ENCODE measurements at regions not wholly inside any gene's neighbourhood (a gene's known extent, or its start where the extent isn't known, plus 50 kb on each side); places are given as distances from the start of the nearest gene placed in this dataset.
"Not testable (repeated sequence)": the region's sequence is repeated elsewhere in the genome, so short reads cannot be mapped to it uniquely, and the experiment has no call there.

DNA sequence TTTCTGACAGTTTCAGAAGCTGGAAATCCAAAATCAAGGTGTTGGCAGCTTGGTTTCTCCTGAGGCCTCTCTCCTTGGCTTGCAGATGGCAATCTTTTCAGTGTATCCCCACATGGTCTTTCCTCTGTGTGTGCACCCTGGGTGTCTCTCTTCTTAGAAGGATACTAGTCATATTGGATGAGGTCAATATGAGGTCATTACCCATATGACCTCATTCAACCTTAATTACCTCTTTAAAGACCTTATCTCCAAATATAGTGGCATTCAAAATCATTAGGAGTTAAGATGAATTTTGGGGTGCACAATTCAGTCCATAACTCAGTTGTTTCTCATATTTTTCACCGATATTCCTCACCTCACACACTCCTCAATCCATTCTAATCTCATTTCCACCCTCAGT, 92.4 kb upstream of the TGM3 start:
- DNase-seq (ENCODE audit: low read depth in 2 of 2) = no peak

DNA sequence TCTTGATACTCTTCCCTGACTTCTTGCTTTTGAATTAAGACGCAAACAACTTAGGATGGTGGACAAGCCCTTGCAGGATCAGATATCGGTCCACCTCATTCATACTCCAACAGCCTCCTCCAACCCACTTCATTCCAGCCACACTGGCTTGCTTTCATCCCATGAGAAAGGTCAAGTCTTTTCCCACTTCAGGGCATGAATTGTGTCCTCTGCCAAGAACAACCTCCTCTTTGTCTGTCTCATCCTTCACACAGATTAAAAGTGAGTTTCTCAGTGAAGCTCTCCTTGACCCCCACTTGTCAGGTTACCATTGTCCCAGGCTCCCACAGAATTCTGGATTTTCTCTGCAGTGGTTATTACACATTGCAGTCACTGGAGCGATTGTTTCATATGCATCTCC, 91.8 kb upstream of the TGM3 start:
- no peak for DNase-seq (ENCODE audit: low read depth in 2 of 2)

DNA sequence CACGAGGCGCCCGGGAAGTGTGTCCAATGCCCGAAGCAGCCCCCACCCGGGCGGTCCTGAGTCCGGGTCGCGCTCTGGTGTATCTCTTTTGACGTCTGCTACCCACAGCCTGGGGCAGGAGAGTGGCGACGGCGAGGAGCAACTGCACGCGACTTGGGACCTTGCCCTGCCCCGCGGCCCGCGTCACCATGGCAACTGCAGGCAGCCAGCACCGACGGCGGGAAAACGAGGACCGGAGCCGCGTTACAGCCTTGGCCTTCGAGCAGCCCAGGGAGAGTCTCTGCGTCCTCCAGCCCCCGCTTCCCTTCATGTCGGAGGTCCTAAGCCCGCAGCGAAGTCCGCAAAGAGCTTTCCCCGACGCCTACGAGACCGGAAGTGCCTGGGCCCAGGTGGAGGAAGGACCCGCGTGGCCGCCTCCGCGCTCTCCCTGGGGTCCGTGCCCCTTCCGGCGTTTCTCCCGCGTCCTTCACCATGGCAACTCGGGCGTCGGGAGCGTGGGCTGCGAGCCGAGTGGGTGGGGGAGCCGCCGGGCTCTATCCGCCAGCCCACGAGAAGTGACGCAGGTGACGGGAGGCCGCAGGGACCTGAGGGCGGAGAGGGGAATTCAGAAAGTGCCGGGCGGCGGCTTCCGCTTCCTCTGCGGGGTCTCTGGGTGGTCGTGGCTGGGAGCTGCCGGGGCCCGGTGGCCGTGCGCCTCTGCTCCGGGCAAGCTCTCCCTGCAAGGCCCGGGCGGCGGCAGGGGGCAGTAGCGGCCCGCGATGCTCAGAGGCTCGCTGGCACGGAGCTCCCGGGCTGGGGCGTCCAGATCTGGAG, 88.6 kb upstream of the TGM3 start:
- peak; percentile 73 to 81 for DNase-seq (ENCODE audit: low read depth in 2 of 2)

DNA sequence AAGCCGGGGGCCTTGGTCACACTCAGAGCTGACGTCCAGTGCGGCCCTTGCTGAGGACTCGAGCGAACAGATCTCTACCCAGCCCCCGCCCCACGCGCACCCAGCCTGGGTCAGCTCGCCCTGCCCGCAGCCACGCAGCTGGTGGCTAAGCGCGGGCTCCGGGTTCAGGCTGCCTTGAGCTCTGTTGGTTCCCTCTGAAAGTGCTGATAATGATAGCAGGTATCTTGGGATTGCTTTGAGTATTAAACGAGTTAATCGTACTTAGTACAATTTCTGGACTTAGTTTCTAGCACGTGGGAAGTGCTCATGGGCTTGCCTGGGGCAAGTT, 88.1 kb upstream of the TGM3 start:
- DNase-seq (ENCODE audit: low read depth in 2 of 2) = no peak

DNA sequence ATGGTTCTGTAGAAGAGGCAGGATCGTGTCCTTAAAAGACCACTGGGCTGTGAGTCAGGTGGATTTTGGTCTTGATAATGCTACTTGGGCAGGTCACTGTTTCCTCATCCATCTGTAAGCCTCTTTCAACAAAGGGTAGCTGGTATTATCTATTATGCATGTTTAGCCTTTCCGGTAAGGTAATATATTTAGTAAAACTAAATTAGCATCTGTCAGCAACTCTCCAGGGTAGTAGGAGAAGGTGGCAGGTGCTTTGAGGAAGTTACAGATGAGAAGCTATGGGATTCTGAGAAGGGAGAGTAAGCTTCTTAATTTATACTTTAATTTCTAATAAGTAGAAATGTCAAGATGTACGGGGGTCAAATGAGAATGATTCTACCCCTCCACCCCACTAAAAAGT, 86.9 kb upstream of the TGM3 start:
- no peak for DNase-seq (ENCODE audit: low read depth in 2 of 2)

DNA sequence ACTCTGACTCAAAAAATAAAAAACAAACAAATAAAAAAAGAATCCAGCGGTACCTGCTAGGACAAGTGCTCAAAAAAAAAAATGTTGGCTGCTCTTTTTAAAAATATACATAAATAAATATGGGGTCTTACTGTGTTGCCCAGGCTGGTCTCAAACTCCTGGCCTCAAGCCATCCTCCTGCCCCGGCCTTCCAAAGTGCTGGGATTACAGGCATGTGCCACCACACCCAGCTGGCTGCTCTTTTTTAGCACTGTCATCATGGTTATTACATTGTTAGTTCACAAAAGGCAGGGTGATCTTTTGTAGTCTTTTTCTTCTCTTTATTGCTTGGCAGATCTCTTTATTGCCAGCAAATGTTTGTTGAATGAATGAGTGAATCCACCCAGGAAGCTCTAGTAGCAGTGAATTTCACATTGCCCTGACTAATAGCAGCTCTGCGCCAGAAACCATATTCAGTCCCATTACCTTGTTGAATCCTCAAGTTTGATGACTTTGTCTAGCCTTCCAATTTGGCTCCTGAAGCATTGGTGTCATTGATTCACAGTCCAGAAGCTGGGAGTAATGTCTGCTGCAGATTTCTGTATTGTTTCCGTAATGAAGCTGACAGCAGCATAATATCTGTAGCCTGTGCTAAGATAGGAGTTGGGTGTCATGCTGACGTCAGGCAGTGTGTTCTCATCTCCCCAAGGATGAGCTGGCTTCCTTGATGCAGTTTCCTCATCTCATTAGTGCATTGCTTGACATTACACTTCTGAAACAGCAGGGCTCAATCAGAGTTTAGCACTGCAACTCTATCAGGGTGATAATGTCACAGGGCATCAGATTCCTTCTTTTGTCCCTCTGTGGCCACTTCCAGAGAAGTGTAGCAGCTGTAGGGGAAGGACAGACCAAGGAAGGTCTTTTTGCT, 84.9 kb upstream of the TGM3 start:
- DNase-seq (ENCODE audit: low read depth in 2 of 2) = peak; percentile 13 to 95

DNA sequence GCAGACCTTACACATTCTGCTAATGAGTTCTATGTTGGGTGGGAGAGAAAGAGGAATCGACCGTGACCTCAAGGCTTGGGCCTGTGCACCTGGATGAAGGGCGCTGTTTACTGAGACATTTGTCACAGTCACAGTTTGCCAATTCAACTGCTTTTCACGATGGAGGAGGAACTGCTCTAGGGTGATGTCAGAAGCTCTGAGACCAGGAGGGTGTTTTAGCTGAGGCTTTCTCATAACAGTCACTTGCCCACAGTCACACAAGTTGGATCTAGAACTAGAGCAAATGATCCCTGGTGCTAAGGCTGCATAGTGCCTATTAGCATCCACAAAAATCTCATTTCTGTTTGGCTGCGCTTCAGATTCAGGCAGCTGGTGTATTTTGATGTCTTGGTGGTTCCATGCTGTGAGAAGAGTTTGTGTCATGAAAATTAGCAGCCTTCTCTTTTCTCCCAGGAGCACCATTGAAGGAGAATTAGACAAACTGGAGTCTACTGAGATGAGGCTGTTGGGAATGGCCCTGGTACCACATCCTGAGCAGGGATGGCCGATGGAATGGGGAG, 83.3 kb upstream of the TGM3 start:
- no peak for DNase-seq (ENCODE audit: low read depth in 2 of 2)

DNA sequence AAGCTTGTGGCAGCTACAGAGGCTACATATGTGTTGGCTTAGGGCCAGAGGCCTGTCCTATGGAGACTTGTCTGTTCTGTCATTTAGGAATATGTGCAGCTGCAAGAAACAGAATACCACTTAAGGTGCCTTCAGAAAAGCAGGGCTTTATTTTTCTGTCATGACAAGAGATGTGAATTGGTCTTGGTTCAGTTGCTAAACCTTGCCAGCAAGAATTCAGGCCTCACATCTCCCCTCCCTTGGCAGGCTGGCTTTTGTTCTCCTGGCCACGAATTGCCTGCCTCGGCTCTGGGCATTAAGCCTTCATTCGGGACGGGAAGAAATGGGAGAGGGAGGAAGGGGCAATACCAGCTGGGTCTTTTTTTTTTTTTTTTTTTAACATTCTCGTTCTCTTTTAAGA, 82.4 kb upstream of the TGM3 start:
- no peak for DNase-seq (ENCODE audit: low read depth in 2 of 2)

DNA sequence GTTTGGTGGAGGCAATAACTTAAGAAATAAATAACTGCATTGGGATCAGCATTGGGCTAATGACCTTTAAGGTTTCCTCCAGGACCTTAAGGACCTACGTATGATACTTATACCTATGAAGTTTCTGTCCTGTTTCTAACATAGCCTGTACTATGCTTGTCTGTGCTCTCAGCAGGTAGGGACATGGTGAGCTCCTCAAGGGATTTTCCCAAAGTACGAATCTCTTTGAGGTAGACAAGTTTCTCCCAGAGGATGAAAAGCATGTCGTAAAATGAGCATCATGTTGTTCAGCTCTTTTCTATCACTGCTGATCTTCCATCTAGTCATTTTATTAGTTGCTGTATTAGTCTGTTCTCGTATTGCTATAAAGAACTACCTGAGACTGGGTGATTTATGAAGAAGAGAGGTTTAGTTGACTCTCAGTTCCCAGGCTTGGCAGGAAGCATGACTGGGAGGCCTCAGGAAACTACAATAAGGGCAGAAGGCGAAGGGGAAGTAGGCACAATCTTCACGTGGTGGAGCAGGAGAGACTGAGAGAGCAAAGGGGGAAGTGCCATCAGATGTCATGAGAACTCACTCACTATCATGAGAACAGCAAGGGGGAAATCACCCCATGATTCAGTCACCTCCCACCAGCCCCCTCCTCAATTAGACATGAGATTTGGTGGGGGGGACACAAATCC, 77.8 kb upstream of the TGM3 start:
- DNase-seq (ENCODE audit: low read depth in 2 of 2) = peak; percentile 40 to 73

DNA sequence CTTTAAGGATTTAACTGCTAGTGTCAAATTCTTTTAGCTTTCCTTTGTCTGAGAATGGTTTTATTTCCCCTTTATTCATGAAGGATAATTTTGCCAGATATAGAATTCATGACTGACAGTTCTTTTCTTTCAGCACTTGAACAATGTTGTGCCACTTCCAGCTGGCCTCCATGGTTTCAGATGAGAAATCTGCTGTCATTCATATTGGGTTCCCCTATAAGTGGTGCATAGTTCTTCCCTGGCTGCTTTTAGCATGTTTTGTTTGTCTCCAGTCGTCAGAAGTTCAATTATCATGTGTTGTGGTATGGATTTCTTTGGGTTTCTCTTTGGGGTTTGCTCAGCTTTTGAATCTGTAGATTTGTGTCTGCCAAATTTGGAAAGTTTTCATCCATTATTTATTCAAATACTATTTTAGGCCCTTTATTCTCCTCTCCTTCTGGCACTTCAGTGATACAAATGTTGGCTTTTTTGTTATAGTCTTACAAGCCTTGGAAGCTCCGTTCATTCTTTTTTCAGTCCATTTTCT, 76.3 kb upstream of the TGM3 start:
- no peak for DNase-seq (ENCODE audit: low read depth in 2 of 2)

DNA sequence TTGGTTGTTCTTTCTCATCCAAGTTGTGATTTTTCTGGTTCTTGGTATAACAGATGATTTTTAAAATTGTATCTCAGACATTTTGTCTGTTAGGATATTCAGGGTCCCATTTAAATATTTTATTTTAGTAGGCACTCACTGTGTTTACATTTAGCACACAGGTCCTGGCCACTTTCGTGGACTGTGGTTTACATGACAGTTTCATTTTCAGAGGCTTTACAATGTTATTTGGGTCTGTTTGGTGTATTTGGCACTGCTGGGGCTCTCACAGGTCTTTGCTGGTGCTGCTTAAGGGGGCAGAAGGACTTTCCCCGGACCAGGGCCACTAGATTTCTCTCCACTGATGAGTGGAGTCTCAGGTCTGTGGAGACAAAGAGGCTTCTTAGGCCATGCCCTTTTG, 75.5 kb upstream of the TGM3 start:
- no peak for DNase-seq (ENCODE audit: low read depth in 2 of 2)

DNA sequence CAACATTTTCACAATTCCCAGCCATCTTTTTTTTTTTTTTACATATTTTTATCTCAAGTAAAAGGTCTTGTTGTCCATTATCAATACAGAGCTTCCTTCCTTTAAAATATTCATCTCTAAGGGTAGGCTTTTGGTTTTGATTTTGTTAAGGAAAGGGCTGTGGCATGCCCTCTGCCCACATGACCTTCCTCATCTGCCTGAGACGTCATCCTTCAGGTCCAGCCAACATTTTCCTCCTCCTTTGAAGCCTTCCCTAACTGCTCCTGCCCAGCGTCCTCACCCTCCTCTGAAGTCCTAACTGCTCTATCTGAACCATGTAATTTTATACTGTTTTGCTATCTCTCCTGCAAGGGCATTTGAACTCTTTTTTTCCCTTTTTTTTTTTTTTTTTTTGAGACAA, 73.9 kb upstream of the TGM3 start:
- no peak for DNase-seq (ENCODE audit: low read depth in 2 of 2)

DNA sequence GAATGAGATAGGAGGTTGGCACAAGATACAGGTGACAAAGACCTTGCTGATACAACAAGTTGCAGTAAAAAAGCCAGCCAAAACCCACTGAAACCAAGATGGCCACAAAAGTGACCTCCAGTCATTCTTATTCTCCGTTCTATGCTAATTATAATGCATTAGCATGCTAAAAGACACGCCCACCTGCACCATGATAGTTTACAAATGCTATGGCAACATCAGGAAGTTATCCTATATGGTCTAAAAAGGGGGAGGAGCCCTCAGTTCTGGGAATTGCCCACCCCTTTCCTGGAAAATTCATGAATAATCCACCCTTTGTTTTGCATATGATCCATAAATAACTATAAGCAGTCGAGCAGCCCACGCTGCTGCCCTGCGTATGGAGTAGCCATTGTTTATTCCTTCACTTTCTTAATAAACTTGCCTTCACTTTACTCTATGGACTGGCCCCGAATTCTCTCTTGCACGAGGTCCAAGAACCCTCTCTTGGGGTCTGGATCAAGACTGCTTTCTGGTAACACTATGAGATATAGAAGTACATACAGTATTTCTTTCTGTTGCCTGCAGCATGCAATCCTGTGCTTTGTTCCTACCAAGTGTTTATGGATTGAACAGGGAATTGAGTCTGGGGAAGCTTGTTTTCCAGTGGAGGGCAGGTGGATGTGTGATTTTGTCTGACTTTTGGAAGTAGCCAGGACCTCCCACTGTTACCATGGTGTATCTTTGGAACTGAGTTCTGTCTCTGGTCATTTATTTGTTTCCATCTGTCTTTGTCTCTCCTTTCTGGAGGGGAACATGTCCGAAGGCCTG, 72.0 kb upstream of the TGM3 start:
- no peak for DNase-seq (ENCODE audit: low read depth in 2 of 2)

DNA sequence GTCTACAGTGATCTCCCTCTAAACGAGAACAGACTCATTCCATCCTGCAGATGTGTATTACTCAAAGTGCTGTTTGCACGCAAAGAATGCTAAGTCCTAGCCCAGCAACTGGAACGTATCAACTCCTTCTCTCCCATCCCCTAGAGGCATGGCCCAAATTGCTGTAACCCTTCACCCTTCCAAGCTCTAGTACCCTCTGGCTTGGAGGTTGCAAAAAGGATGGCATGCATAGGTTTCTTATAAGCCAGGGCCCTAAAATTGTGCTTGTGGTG, 71.5 kb upstream of the TGM3 start:
- DNase-seq (ENCODE audit: low read depth in 2 of 2) = no peak

DNA sequence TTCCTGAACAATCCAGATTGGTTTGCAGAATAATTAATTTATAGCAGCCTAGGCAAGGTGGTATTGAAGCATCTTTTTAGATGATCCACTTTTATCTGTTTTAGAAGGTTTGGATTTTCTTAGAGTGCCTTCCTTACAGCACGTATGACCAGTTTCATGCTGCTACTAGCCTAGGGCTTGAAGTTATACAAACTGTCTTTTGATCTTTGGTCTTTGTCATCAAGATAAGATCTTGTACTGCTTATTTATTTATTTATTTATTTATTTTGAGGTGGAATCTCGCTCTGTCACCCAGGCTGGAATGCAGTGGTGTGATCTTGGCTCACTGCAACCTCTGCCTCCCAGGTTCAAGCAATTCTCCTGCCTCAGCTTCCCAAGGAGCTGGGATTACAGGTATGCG, 68.5 kb upstream of the TGM3 start:
- not testable (repeated sequence) for DNase-seq (ENCODE audit: low read depth in 2 of 2)

DNA sequence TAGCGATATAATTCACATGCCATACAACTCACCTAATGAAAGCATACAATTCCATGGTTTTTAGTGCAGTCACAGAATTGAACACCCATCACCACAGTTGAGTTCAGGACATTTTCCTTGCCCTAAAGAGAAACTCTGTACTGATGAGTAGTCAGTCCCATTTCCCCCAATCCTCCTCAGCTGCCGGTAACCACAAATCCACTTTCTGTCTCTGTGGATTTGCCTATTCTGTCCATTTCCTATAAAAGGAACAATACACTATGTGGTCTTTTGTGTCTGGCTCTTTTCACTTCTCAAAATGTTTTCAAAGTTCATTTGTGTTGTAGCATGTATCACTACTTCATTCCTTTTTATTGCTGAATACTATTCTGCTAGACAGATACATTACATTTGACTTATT, 67.9 kb upstream of the TGM3 start:
- no peak for DNase-seq (ENCODE audit: low read depth in 2 of 2)

DNA sequence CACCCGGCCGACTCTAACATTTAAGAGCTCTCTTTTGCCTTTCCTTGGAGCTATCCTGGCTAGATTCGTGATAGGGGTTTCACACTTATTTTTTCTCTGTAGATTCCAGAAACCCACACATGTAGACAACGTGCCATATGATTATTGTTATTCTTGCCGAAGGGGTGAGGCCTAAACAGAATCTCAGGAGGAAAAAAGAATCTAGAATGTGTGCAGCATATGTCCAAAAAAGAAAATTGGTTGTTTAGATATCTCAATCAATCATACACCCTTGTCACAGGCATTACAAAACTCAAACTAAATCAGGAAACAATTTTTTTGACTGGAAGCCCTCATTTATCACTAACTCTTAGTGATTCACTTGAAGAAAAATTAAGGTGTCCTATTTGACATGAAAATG, 66.9 kb upstream of the TGM3 start:
- DNase-seq (ENCODE audit: low read depth in 2 of 2) = no peak

DNA sequence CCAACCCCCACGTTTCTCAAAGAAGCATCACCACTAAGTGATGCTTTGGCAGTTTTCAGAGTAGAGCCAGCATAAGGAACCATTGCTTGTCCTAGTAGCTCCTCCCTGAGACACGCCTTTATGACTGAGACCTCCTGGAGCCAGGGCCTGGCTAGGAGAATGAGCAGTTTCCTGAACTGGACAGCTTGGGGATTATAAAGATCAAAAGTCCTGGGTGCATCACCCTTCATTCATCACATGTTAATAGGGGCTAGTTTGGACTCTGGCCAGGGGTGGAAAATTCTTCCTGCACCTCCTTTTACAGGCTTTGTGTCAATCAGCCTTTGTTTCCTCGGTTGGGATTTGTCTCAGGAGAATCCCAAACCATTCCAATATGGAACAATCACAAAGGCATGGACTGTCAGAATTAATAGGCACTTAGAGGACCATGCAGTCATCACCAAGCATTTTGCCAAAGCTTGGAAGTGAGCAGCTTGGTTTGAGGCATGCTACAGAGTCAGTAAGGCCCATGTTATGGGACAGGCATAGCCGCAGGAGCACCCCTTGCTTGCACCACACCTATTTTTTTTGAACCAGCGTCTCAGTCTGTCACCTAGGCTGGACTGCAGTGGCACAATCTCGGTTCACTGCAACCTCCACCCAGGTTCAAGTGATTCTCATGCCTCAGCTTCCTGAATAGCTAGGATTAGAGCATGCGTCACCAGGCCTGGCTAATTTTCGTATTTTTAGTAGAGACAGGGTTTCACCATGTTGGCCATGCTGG, 64.9 kb upstream of the TGM3 start:
- peak in 1 of 2 donors; percentile 55 for DNase-seq (ENCODE audit: low read depth in 2 of 2)

DNA sequence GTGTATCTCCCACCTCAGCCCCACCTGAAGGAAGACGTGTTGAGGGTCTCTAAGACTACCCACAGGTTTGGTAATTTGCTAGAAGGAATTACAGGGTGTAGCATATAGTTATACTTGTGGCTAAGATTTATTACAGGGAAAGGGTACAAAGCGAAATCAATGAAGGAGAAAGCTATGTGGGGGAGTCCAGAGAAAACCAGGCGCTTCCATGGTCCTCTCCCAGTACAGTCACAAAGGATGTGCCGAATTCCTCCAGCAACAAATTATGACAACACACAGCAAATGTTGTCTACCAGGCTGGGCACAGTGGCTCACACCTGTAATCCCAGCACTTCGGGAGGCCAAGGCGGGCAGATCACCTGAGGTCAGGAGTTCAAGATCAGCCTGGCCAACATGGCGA, 64.1 kb upstream of the TGM3 start:
- DNase-seq (ENCODE audit: low read depth in 2 of 2) = no peak

DNA sequence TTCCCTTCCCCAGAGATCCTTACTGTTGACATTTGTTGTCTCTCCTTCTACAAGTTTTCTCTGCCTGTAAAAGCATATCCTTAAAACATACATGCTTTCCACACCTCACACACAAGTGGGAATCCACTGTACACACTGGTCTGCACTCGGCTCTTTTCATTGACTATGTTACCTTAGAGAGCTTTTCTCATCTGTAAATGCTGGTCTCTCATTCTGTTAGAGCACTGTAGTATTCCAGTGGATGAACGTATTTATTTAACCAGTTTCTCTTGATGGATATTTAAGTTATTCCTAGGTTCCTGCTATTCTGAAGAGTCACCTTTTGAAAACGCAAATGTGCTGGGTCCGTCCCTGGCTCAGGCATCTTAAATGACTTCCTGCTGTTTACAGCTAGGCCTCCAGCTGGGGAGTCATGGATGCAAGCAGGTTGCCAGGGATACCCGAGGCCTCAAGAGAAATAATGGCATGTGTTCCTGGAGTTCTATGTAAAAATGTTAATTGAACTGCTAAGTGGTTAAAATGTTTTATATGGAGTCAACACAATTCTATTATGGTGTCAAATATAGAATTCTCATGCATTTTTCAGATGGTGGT, 61.1 kb upstream of the TGM3 start:
- DNase-seq (ENCODE audit: low read depth in 2 of 2) = peak in 1 of 2 donors; percentile 47

Measured in lung microvascular endothelial cell (primary cell).